Fibroblast of mammary gland (primary cell): ENCODE measurements at regions not wholly inside any gene's neighbourhood (a gene's known extent, or its start where the extent isn't known, plus 50 kb on each side); places are given as distances from the start of the nearest gene placed in this dataset.

Experiments
- DNase-seq: peaks from one replicate; pipeline ENCODE4 v3.0.0-alpha.2; 2010; ENCODE audit warnings: low read depth
- H3K4me3 ChIP-seq: 2 replicates; pipeline ENCODE4 v1.5.1; 2011; ENCODE audit warnings: low read depth, mild to moderate bottlenecking, low read length, moderate library complexity; ENCODE audit not compliant: control insufficient read depth
- CTCF ChIP-seq: conservative IDR thresholded peaks from 2 replicates; pipeline ENCODE4 v1.5.1; 2011; ENCODE audit warnings: low read depth, low read length, inconsistent platforms; ENCODE audit not compliant: control insufficient read depth, insufficient read depth

DNA sequence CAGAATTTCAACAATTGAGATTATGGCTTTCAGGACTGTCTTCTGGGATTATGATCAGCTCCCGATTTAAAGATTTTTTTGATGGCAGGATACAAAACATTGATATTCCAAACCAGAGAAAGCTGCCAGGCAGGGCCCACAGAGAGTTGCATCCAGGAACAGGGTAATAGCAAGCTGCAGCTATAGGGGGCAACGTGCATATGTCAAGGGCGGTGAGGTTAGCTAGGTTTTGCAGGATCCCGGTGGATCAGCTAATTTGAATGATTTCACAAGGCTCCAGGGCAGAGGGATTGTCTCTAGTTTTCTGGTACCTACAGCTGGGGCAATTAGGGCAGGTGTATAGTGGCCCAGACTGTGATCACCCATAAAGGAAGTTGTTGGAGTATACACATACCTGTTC lies 339.4 kb downstream of the CHSY3 start:
- DNase-seq = no peak
- H3K4me3 ChIP-seq = no peak overlapping the region
- no peak for TF ChIP-seq CTCF

GRCh38 chr5:130237721-130238120 lies 333.5 kb downstream of the CHSY3 start:
- H3K4me3 ChIP-seq = no peak overlapping the region
- DNase-seq = no peak
- no peak for TF ChIP-seq CTCF
